GM13976 (cell line): ENCODE measurements at regions not wholly inside any gene's neighbourhood (a gene's known extent, or its start where the extent isn't known, plus 50 kb on each side); places are given as distances from the start of the nearest gene placed in this dataset.

Experiments
- DNase-seq: peaks from one replicate; pipeline ENCODE4 v3.0.0; 2012; ENCODE audit warnings: low spot score
- in situ Hi-C: fragments of 300-500 bp; cut with MboI; formaldehyde crosslinking; loops from one replicate; pipeline ENCODE4 v1.12.0; 2022; ENCODE audit warnings: low sequenced_read_pairs, mixed read lengths, inconsistent platforms; ENCODE audit not compliant: unreplicated experiment
- TF ChIP-seq, protein P1 (sequence below): IDR thresholded peaks from 2 replicates; pipeline ENCODE4 v1.5.1; 2012; ENCODE audit warnings: borderline replicate concordance, mild to moderate bottlenecking; ENCODE audit not compliant: insufficient read depth; ENCODE audit errors: extremely low read depth, missing control alignments, control extremely low read depth

DNA sequence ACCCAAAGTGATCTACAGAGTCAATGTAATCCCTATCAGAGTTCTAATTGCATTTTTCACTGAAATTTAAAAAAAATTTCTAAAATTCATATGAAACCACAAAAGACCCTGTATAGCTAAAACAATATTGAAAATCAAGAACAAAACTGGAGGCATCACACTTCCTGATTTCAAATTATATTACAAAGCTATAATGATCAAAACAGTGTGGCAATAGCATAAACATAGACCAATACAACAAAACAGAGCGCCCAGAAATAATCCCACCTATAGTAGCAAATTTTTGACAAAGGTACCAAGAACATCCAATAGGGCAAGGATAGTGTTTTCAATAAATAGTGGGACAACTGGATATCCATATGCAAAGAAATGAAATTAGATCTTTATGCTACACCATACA is 59.4 kb upstream of the PRKG2 start:
- DNase-seq, result no peak
- in situ Hi-C loops, result no loop called here
- TF ChIP-seq, protein P1, sequence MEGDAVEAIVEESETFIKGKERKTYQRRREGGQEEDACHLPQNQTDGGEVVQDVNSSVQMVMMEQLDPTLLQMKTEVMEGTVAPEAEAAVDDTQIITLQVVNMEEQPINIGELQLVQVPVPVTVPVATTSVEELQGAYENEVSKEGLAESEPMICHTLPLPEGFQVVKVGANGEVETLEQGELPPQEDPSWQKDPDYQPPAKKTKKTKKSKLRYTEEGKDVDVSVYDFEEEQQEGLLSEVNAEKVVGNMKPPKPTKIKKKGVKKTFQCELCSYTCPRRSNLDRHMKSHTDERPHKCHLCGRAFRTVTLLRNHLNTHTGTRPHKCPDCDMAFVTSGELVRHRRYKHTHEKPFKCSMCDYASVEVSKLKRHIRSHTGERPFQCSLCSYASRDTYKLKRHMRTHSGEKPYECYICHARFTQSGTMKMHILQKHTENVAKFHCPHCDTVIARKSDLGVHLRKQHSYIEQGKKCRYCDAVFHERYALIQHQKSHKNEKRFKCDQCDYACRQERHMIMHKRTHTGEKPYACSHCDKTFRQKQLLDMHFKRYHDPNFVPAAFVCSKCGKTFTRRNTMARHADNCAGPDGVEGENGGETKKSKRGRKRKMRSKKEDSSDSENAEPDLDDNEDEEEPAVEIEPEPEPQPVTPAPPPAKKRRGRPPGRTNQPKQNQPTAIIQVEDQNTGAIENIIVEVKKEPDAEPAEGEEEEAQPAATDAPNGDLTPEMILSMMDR, result no peak

DNA sequence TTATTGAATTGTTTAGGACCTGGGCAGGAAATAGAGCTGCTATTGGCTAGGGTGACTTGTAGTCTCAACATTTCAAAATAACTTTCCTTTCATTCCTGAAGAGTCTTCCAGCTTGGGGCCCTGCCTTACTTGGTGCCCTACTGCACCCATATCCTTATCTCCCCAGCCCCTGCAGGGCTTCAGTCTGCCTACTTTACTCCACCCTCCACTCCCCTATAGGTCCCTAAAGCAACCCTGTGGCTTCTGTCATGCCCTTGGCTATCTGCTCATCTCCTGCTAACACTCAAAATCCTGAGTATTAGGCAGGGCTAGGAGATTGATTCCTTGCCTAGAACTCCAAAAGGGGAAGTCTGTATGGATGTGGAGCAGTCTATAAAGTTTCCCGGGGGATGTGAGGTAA is 57.6 kb upstream of the PRKG2 start:
- TF ChIP-seq, protein P1, result no peak
- in situ Hi-C loops, result no loop called here
- no peak for DNase-seq
